MG63 (cell line): ENCODE measurements at regions not wholly inside any gene's neighbourhood (a gene's known extent, or its start where the extent isn't known, plus 50 kb on each side); places are given as distances from the start of the nearest gene placed in this dataset.

Experiments used
- DNase-seq: peaks from one replicate; pipeline ENCODE4 v3.0.0-alpha.2; 2020
- H3K27me3 ChIP-seq: fragments of 250-450 bp; sonication (Bioruptor Pico); 2 replicates; pipeline ENCODE4 v1.5.1; 2020; ENCODE audit warnings: mild to moderate bottlenecking, moderate library complexity
- H3K36me3 ChIP-seq: fragments of 250-450 bp; sonication (Bioruptor Pico); 2 replicates; pipeline ENCODE4 v1.5.1; 2020; ENCODE audit warnings: mild to moderate bottlenecking, moderate library complexity
- H3K4me3 ChIP-seq: fragments of 250-450 bp; sonication (Bioruptor Pico); 2 replicates; pipeline ENCODE4 v1.5.1; 2020; ENCODE audit warnings: mild to moderate bottlenecking, moderate library complexity
- H3K9me3 ChIP-seq: fragments of 250-450 bp; sonication (Bioruptor Pico); 2 replicates; pipeline ENCODE4 v1.5.1; 2020; ENCODE audit warnings: mild to moderate bottlenecking, moderate library complexity

- no peaks in the 10 kb centered on the region for H3K27me3 ChIP-seq
- no peak for DNase-seq
- no peak overlapping the region for H3K4me3 ChIP-seq
- no peaks in the 10 kb centered on the region for H3K36me3 ChIP-seq
- no peaks in the 10 kb centered on the region for H3K9me3 ChIP-seq
These were observed 140.7 kb upstream of the ARPP21 start for GRCh38 chr3:35498506-35499210.

- no peak overlapping the region for H3K4me3 ChIP-seq
- H3K9me3 ChIP-seq: no peaks in the 10 kb centered on the region
- no peaks in the 10 kb centered on the region for H3K36me3 ChIP-seq
- H3K27me3 ChIP-seq: no peaks in the 10 kb centered on the region
- DNase-seq: no peak
These were observed 138.5 kb upstream of the ARPP21 start for GRCh38 chr3:35500641-35501350.

GRCh38 chr3:35502699-35503098 lies 136.6 kb upstream of the ARPP21 start:
- Histone ChIP-seq H3K4me3 (no peak overlapping the region), H3K27me3 (no peaks in the 10 kb centered on the region), H3K36me3 (no peaks in the 10 kb centered on the region), H3K9me3 (no peaks in the 10 kb centered on the region)
- no peak for DNase-seq

- H3K36me3 ChIP-seq: no peaks in the 10 kb centered on the region
- no peak overlapping the region for H3K4me3 ChIP-seq
- DNase-seq: no peak
- no peaks in the 10 kb centered on the region for H3K9me3 ChIP-seq
- no peaks in the 10 kb centered on the region for H3K27me3 ChIP-seq
These were observed 134.1 kb upstream of the ARPP21 start for GRCh38 chr3:35505181-35505580.

- no peaks in the 10 kb centered on the region for H3K9me3 ChIP-seq
- no peaks in the 10 kb centered on the region for H3K27me3 ChIP-seq
- no peak for DNase-seq
- no peak overlapping the region for H3K4me3 ChIP-seq
- no peaks in the 10 kb centered on the region for H3K36me3 ChIP-seq
These were observed 133.6 kb upstream of the ARPP21 start for GRCh38 chr3:35505772-35506171.

- no peak for DNase-seq
- no peaks in the 10 kb centered on the region for H3K9me3 ChIP-seq
These were observed 119.4 kb upstream of the ARPP21 start for GRCh38 chr3:35519936-35520335.

GRCh38 chr3:35521196-35521595 lies 118.1 kb upstream of the ARPP21 start:
- DNase-seq: no peak

More at GRCh38 chr3:35519936-35520335, 119.4 kb upstream of the ARPP21 start:
- H3K36me3 ChIP-seq: no peaks in the 10 kb centered on the region
- no peaks in the 10 kb centered on the region for H3K27me3 ChIP-seq
- H3K4me3 ChIP-seq: no peak overlapping the region

GRCh38 chr3:35522450-35522849 lies 116.9 kb upstream of the ARPP21 start:
- Histone ChIP-seq H3K9me3 (no peaks in the 10 kb centered on the region), H3K36me3 (no peaks in the 10 kb centered on the region), H3K27me3 (no peaks in the 10 kb centered on the region), H3K4me3 (no peak overlapping the region)
- no peak for DNase-seq

More at GRCh38 chr3:35521196-35521595, 118.1 kb upstream of the ARPP21 start:
- Histone ChIP-seq H3K9me3 (no peaks in the 10 kb centered on the region), H3K36me3 (no peaks in the 10 kb centered on the region), H3K4me3 (no peak overlapping the region), H3K27me3 (no peaks in the 10 kb centered on the region)

GRCh38 chr3:35523074-35523473 lies 116.3 kb upstream of the ARPP21 start:
- DNase-seq: no peak
- H3K27me3 ChIP-seq: no peaks in the 10 kb centered on the region

GRCh38 chr3:35523838-35524237 lies 115.5 kb upstream of the ARPP21 start:
- no peaks in the 10 kb centered on the region for H3K36me3 ChIP-seq
- H3K4me3 ChIP-seq: no peak overlapping the region
- H3K9me3 ChIP-seq: no peaks in the 10 kb centered on the region
- no peak for DNase-seq
- H3K27me3 ChIP-seq: no peaks in the 10 kb centered on the region

More at GRCh38 chr3:35523074-35523473, 116.3 kb upstream of the ARPP21 start:
- no peaks in the 10 kb centered on the region for H3K9me3 ChIP-seq
- no peaks in the 10 kb centered on the region for H3K36me3 ChIP-seq
- H3K4me3 ChIP-seq: no peak overlapping the region

GRCh38 chr3:35524856-35525255 lies 114.5 kb upstream of the ARPP21 start:
- H3K36me3 ChIP-seq: no peaks in the 10 kb centered on the region
- no peaks in the 10 kb centered on the region for H3K27me3 ChIP-seq
- DNase-seq: no peak
- no peaks in the 10 kb centered on the region for H3K9me3 ChIP-seq
- H3K4me3 ChIP-seq: no peak overlapping the region

- DNase-seq: no peak
- Histone ChIP-seq H3K9me3 (no peaks in the 10 kb centered on the region), H3K27me3 (no peaks in the 10 kb centered on the region), H3K4me3 (no peak overlapping the region), H3K36me3 (no peaks in the 10 kb centered on the region)
These were observed 110.6 kb upstream of the ARPP21 start for GRCh38 chr3:35528728-35529127.

- no peak overlapping the region for H3K4me3 ChIP-seq
- no peaks in the 10 kb centered on the region for H3K36me3 ChIP-seq
- H3K9me3 ChIP-seq: no peaks in the 10 kb centered on the region
- DNase-seq: no peak
- no peaks in the 10 kb centered on the region for H3K27me3 ChIP-seq
These were observed 110.0 kb upstream of the ARPP21 start for GRCh38 chr3:35529337-35529736.

- no peaks in the 10 kb centered on the region for H3K36me3 ChIP-seq
- H3K27me3 ChIP-seq: no peaks in the 10 kb centered on the region
- DNase-seq: no peak
- no peaks in the 10 kb centered on the region for H3K9me3 ChIP-seq
- H3K4me3 ChIP-seq: no peak overlapping the region
These were observed 102.1 kb upstream of the ARPP21 start for GRCh38 chr3:35537265-35537664.

- Histone ChIP-seq H3K36me3 (no peaks in the 10 kb centered on the region), H3K9me3 (no peaks in the 10 kb centered on the region), H3K27me3 (no peaks in the 10 kb centered on the region), H3K4me3 (no peak overlapping the region)
- no peak for DNase-seq
These were observed 94.3 kb upstream of the ARPP21 start for GRCh38 chr3:35544976-35545375.

- Histone ChIP-seq H3K4me3 (no peak overlapping the region), H3K9me3 (no peaks in the 10 kb centered on the region), H3K36me3 (no peaks in the 10 kb centered on the region), H3K27me3 (no peaks in the 10 kb centered on the region)
- DNase-seq: no peak
These were observed 89.6 kb upstream of the ARPP21 start for GRCh38 chr3:35549690-35550089.

- H3K27me3 ChIP-seq: no peaks in the 10 kb centered on the region
- H3K36me3 ChIP-seq: no peaks in the 10 kb centered on the region
- no peak overlapping the region for H3K4me3 ChIP-seq
- DNase-seq: no peak
- no peaks in the 10 kb centered on the region for H3K9me3 ChIP-seq
These were observed 77.2 kb upstream of the ARPP21 start for GRCh38 chr3:35562141-35562540.

GRCh38 chr3:35565048-35565447 lies 74.3 kb upstream of the ARPP21 start:
- no peaks in the 10 kb centered on the region for H3K27me3 ChIP-seq
- DNase-seq: no peak
- no peaks in the 10 kb centered on the region for H3K36me3 ChIP-seq
- no peak overlapping the region for H3K4me3 ChIP-seq
- H3K9me3 ChIP-seq: no peaks in the 10 kb centered on the region
